NCI-H524 (cell line): ENCODE measurements at regions not wholly inside any gene's neighbourhood (a gene's known extent, or its start where the extent isn't known, plus 50 kb on each side); places are given as distances from the start of the nearest gene placed in this dataset.
"Not testable (repeated sequence)": the region's sequence is repeated elsewhere in the genome, so short reads cannot be mapped to it uniquely, and the experiment has no call there.

Source experiments
- DNase-seq, 2 experiments: peaks; one replicate each; lab custom pipeline; 2025; lab: John Stamatoyannopoulos, UW

DNA sequence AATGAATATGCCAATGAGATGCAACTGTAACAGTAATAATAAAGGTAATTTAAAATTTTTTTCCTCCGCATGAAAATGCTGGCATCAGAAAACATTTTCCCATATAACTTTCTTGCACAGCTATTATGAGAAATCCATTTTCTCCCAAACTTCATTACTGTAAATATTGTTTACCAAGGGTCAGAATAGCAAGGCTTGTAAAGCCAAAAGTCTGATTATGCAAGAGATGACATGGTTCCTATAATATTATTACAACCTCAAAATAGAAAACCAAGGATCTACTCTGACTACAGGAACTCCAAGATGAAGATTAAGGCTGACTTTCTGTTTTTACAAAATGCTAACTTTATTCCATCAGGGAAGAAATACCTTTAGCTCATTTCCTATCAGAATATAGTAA, 162.7 kb upstream of the CDK1 start:
- DNase-seq: no peak

DNA sequence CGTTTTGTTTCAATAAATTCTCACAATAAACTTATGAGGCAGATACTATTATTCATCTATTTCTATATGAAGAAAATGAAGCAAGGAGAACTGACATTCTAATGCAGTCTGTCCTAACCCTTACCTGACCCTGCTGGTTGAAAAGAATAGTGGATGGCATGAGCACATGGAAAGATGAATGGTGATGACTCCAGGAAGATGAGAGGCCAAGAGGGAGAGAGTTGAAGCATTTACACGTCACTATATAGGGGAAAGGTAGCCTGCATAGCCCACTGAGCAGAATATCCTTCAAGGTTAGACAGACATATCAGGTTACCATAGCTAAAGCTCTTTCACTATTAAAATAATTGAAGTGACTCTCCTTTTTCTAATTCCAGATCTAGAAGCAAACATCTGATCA, 163.9 kb upstream of the CDK1 start:
- no peak for DNase-seq

DNA sequence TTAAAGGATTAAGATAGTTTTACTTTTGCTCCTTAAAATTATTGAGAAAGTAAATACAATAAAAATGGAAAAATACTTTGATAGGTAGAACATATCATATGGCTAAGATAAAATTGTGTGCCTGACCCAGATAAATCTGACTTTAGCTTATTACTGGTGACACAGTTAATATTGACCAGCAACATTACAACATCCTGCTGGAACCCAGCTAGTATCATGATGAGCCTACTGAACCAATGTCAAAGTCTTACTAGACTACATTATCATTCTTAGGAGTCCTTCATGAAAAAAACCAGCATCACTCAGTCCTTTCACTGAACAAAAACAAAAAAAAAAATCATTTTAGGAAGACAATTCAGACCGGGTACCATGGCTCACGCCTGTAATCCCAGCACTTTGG, 164.8 kb upstream of the CDK1 start:
- no peak for DNase-seq

DNA sequence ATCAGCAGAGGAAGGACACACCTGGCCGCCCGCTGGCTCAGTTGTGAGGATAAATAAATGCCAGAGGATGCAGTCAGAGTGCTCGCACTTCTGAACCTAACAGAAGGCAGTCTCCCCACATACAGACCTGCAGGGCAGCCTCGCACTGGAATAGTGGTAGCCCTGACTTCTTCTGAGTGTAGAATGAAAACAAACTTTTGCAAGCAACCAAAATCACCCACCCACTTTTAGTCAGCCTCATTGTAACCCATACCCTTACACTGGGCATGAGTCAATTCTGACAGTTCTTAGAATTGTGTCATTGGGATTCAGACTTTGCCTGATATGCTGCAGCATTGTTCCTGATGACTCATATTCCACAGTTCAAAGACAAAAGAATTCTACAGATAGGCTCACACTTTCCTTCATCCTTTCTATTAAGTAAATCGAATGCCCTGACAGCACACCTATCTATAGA, 167.0 kb upstream of the CDK1 start:
- no peak for DNase-seq

DNA sequence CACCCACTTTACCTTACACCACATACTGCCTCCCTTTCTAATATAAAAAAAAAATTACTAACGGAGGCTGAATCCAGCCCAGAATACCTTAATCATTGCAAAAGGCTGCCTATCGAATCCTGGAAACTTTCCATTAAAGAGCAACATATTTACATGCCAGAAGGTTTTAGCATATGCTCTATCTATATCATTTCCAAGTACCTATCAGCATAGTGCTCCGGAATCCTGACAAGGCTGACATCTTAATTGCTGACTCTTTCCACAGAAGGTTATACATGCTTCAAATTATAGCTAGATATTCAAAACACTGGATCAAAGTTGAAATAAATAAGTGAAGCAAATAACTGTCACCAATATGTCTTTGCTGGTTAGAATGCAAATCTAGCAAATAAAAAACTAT, 170.9 kb upstream of the CDK1 start:
- DNase-seq: no peak

DNA sequence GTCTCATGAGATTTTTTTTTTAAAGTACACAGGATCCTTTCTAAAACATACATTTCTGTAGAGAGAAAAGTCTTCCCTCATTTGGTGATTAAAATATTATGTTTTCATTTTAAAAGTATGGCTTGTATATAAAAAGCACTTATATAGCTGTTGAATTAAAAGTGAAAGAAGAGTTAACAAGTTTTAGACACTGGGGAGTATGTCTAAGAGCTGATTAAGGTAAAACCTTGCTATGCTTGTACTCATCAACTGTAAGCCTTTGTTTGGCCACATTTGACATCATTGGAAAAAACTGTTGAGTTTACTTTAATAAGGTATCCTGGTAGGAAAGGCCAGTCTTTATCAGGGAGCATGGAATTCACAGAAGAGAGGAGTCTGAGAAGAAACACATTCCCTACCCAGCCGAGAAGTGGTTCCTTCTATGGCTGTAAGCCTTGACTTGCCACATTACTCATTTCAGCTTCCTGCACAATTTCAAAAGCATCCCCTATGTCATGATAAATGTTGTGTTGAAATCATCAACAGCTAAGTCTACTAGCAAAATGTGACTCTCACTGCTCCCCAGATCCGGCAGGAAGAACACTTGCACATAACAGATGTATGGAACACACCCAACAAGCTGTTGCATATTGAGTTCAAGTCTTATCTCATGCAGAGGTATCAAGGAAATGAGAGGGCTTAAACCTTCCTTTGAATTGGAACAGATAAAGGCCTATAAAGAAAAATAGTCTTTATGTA, 171.8 kb upstream of the CDK1 start:
- DNase-seq: no peak

DNA sequence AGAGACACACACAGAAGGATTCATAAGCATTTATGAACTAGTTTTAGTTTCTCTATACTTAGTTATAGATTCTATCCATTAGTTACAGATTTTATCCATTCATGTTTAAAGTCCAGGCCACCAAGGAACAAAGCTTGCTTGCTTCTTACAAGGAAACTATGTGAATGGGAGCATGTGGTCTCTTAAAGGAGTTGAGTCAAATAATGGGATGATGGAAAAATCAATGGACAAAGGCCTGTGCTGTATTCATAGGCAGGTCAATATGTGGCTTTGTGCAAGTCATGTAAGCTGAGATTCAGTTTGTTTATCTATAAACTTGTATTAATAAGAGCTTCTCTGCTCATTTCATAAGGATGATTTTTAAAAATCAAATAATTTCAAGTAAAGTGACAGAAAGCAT, 172.8 kb upstream of the CDK1 start:
- no peak for DNase-seq

DNA sequence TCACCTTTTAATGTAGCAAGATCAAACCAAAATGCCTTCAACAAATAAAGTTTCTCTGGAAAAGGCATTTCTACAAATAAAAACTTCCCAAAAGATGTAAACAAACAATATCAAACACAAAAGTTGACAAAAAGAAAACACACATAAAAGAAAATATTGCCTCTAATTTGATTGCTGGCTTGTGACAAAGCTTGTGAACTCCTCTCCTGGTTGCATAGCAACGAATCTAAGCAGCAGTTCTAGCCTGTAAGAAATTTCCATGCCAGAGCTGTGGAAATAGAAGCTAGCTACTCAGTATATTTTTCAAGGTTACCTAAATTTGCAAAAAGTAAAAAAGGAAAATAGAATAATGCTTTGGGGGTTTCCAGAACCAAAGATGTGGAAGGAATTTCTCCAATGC, 173.9 kb upstream of the CDK1 start:
- no peak for DNase-seq

DNA sequence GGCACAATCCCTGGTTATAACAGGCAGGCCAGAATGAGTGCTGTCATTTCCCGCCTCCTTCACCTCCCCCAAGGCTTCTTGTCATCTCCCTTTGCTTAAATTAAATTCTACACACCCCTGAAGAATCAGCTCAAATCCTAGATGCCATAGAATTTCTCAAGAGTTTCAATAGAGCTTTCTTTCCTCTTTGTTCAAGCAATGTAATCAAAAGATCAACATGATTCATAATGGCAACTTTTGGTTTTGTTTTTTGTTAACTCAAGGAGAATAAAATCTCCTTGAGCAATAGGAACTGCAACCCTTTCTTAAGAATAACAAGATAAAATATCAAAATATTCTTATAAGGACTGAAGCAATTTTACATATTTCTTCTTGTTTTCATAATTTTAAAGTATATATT, 180.8 kb upstream of the CDK1 start:
- DNase-seq: no peak

DNA sequence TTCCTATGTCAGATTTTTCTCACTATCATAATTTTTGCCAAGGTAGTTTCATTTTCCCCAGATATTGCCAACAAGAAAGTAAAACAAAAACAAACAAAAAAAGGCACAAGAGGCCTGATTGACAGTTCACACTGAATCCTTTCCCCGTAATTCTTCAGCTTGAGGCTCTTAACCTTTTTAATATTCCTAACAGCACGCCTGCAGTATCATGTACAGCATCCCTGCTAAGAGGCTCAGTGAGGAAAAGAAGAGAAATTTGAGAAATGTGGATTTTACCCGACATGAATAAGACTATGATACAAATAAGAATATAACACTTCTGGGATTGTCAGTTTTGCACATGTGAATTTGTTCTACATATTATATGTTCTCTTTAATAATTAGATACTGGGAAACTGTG, 182.4 kb upstream of the CDK1 start:
- no peak for DNase-seq

DNA sequence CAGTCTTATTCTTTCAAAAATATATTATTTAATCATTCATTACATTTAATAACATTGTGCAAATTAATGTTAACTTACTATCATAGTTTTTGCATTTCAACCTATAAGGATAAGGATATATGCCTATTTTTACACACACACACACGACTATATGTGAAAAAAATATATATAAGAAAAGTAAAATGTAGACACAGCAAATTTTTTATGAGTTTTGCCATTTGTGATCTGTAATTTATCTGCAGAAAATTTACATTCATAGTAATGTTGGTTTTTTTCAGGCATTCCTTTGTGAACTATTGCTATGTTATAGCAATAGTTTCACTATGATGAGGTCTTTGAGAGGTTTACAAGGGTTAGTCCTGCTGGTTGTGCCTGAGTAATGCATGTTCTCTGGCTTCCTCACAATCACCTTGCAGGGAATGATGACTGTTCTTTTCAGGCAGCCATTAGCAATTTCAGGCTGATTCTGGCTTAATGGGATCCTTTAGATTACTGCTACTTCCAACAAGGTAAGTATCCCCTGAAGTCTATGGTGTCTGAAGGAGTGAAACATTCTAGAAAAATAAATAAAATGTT, 183.7 kb upstream of the CDK1 start:
- no peak for DNase-seq

DNA sequence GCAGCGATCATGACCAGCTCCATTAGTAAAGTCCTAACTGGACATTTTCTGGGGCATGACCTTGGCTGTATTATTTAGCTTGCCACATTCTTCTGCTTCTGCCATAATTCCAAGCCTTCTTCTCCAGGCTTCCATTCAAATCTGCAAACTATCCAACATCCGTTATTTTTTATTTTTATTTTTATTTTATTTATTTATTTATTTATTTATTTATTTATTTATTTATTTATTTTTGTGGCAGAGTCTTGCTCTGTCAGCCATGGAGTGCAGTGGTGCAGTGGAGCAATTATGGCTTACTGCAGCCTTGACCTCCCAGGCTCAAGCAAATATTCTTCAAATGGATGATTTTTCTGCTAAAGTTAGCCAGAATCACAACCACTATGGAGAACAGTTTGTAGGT, 187.2 kb upstream of the CDK1 start:
- DNase-seq: no peak

DNA sequence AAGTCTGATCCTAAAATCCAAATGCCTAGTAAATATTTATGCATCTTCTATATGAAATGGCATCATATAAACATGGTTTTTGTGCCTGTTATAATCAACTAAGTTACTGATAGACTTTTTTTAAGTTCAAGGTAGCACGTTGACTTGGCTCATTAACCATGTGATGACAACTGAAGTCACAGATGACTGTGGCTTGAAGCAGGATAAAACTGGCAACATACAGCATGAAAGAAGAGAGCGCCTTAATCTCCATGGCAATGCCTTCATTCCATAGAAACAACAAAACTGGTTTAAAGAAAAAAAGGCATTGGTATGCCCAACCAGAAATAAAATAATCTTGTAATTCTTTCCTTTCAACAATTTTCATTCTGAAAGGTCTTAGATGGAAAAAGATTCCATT, 188.9 kb upstream of the CDK1 start:
- no peak for DNase-seq

DNA sequence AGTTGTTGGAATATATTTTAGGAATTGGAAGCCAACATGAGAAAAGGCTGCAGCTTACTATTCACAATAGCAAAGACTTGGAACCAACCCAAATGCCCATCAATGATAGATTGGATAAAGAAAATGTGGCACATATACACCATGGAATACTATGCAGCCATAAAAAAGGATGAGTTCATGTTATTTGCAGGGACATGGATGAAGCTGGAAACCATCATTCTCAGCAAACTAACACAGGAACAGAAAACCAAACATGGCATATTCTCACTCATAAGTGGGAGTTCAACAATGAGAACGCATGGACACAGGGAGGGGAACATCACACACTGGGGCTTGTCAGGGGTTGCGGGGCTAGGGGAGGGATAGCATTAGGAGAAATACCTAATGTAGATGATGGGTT, 192.1 kb upstream of the ANK3 start:
- DNase-seq: not testable (repeated sequence)

DNA sequence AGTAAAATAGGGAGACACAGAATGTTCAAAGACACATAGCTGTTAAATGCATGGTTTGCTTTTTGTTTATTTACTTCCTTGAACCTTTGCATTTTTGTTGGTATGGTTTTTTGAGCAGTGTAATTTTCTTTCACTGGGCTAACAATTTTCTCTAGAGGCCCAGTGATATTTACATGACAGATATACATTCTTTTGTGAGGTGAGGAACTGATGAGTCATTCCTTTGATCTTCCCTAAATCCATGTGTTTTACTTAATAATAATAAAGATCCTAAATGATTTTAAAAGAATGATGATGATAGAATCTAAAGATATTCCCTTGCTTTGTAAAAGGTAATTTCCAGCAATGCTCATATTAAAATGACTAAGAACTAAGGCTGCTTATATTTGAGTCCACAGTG, 188.5 kb upstream of the ANK3 start:
- DNase-seq: no peak

DNA sequence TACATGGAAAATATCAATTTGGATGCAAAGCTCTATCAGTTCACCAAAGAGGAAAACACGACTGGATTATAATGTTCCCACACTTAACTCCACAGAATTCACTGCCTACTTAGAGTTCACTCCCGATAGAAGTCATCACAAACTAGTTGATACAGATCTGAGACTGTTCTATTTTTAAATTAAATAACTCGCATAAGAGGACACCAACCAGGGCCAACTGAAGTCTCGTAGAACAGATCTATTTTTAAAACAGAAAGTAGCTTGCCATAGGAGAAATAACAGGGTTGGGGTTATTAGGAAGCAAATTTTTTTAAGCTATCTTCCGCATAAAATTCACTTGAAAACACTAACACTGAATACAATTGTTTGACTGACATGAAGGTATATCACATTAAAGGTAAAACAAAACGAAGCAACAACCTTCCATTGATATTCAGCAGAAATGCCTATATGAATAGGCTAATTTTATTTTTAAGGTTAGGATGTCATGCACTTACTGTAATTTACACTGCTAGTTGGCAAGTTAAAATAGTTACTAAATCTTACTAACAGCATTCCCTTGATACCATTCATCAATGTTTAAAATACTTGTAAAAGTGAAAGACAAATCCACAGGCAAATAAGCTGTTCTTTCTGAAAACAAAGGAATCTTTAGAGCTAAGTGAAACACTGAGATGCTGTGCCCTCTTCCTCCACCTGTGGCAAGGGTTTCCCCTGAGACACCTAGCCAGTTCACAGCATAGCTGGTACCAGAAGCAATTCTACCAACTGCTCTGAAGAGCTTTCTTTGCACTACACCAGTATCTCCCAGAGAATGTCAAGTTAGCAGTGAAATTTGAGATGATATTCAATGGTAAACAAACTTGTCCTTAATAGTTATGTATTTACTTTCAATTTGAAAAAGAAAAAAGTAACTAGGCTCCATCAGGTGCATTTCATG, 186.7 kb upstream of the ANK3 start:
- DNase-seq: no peak

DNA sequence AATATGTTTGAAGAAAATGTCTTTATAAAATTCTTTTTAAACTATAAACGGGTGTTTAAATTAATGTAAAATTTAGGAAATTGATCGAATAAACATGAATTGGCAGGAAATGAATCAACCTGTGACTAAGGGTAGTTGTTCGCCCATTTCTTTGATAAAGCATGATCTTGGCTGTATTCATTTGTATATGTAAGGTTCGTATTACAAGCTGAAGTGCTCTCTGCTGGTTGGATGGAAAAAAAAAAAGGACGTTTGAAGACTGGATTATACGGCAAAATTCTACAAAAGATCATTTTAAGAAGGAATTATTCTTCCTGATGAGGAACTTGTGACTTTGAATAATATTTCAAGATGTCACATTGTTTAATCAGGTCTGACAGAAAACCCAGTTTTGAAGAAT, 185.4 kb upstream of the ANK3 start:
- DNase-seq: no peak

DNA sequence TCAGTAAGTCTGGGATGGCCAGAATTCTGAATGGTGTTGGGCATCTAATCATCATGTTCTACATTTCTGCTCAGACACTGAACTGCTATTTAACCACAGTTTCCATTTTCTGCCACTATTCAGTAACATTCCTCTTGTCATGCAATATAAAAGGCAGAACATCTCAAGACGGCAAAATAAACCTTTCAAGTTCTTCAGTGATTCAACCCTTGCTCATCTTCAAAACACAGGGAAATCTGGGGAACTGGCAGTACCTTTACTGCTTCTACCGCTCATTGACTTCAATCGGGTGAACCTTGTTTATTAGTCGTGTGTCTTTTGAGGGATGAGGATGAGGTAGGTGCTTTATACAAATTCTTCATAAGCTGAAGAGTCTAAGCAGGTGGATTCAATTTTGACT, 184.7 kb upstream of the ANK3 start:
- no peak for DNase-seq

DNA sequence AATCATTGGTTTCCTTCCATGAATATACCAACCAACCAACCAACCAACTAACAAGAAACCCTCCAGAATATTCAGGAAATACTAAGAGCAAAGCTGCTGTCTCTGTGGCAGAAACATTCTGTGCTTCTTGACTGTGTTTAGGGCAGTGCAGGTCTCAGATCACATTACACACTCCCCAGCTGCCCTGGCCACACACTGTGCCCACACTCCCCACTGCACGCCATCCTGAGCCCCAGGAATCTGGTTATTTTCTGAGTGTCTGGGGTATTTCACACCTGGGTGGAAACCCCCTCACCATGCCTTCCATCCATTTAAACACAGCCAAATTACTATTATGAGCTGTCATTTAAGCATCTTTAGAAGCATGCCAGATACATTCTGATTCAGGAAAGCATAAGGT, 183.7 kb upstream of the ANK3 start:
- DNase-seq: peak in 1 of 2 experiments; percentile 23

DNA sequence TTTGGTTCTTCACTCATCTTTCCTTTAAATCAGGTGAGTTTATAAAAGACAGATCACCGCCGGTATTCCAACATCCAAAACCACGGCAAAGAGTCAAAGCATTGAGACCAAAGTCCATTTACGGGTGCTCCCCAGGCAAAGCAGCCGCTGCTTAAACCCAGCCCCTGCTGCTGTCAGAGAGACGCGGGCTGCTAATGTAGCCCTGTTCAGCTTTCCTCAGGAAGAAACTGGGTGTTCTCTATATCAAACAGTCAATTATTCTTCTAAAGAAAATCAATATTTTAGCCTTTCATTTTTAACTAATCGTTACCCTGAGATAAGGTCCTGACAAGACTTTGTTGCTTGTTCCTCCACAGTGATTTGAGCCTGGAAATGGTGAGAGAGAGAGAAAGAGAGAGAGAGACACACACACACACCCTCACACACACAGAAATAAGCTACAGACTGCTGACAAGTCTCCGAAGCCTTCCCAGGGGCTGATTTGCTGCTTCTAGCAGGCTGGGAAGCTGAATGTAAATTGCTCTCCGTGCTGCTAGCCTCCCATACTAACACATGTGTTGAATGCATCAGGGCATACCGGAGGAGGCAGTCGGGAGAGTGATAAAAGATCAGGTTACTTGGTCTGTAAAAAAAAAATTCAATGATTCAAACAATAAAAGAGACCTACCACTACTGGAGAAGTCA, 183.0 kb upstream of the ANK3 start:
- DNase-seq: peak; percentile 29 to 58

DNA sequence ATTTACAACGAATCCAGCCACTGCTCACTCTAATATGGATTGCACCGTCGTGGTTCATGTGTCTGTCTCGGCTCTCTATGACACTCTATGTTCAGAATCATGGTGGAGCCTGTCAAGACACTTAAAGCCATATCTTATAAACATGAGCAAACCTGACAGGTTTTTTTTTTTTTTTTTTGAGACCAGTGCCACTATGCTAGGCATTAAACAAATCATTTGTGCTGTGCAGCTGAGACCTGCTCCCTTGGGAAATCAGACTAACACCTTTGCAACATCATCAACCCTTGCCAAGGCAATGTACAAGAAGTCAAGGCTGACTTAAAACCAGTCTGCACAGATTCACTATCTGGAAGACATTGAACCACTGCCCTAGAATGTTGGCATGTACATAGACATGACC, 181.2 kb upstream of the ANK3 start:
- DNase-seq: peak in 1 of 2 experiments; percentile 1

DNA sequence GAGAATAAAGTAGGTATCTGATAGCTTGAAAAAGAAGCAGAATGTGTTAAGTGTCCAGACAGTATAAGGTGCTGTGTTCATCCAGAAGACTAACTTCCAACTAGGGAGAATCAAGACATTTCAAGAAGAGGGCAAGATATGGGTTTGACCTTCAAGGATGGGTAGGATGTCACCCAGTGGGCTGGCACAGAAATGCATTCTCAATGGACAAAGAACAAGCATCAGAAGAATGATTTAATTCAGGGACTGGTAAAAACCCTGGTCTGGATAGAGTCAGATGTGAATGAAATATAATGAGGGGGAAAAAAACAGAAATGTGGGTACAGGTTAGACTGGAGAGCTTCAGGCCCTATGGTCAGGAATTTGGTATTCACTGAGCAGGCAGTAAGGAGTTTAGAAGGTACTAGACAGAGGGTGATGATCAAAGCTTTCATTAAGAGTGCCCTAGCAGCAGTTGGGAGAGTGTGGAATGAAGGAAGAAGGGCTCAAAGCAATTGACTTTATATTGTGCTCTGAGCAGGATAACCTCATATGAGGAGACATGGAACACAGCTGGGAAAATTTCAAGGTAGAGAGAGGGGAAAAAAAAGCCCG, 180.7 kb upstream of the ANK3 start:
- no peak for DNase-seq
